ENCODE measurements at regions not wholly inside any gene's neighbourhood (a gene's known extent, or its start where the extent isn't known, plus 50 kb on each side); places are given as distances from the start of the nearest gene placed in this dataset.

GRCh38 chr7:17181482-17181881, 117.0 kb upstream of the AHR start:
- no peak for TF ChIP-seq CTCF (IDR thresholded peaks at IDR 0.05; ENCODE audit: insufficient read depth, low read length)
- H3K4me3 ChIP-seq (ENCODE audit: low read depth, low read length), result no peak overlapping the region
- no peak for DNase-seq (ENCODE audit: low read depth)

GRCh38 chr7:17183630-17184328, 114.7 kb upstream of the AHR start:
- H3K4me3 ChIP-seq (ENCODE audit: low read depth, low read length), result no peak overlapping the region
- DNase-seq (ENCODE audit: low read depth), result peak; percentile 75
- TF ChIP-seq CTCF (IDR thresholded peaks at IDR 0.05; ENCODE audit: insufficient read depth, low read length), result no peak

- DNase-seq (ENCODE audit: low read depth), result peak; percentile 73
- TF ChIP-seq CTCF (IDR thresholded peaks at IDR 0.05; ENCODE audit: insufficient read depth, low read length), result no peak
- no peak overlapping the region for H3K4me3 ChIP-seq (ENCODE audit: low read depth, low read length)
Observed at GRCh38 chr7:17184805-17185689, 113.4 kb upstream of the AHR start.

DNA sequence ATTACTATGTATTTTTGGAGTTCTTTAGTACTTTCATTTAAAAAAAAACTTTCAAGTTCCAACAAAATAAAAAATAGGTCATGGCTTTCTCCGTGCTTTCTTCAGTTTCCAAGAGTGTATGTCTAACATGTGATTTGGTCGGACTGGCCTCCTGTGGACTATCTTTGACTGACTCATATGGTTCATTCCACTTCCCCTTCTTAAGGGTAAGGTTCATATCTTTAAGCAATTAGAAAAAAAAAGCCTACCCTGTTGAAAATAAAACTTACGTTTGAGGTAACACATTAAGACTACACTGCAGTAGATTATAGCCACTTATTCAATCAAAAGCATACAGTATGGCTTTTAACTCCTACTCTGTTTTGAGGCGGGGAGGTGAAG, 112.8 kb upstream of the AHR start:
- DNase-seq (ENCODE audit: low read depth), result peak; percentile 82
- no peak for TF ChIP-seq CTCF (IDR thresholded peaks at IDR 0.05; ENCODE audit: insufficient read depth, low read length)
- no peak overlapping the region for H3K4me3 ChIP-seq (ENCODE audit: low read depth, low read length)

DNA sequence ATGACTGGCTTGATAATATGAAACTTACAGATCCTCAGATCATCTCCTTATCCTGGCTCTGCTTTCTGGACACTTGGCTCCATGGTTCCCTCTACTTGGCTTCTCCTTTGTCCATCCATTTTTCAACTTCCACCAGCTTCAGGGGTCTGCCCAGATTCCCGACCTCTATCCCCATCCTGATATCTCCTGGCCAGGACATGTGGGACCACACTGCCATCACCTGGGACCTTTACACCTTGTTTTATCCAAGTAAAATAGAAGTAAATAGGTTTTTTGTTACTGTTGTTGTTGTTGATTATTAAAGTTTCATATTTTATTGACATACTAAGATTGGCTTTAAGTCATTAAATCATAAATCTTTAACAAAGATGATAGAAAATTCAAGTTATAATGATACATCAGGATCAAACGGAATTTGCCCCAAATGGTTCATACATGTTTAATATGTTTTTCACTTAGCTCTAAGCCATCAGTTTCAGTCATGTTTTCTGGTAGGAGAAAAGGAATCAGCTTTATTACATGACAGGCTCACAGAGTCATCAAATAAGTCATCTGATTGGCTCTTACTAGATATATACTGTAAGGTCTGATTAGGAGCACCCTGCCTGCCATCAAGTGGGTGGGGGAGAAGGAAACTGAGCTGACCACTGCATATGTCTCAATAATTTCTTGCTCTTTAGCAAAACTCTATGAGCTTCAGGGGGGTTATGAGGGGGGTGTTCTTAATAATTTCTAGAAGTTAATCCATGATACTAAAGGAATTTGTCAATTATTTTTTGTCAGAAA, 111.5 kb upstream of the AHR start:
- DNase-seq (ENCODE audit: low read depth), result no peak
- TF ChIP-seq CTCF (IDR thresholded peaks at IDR 0.05; ENCODE audit: insufficient read depth, low read length), result no peak
- H3K4me3 ChIP-seq (ENCODE audit: low read depth, low read length), result no peak overlapping the region

DNA sequence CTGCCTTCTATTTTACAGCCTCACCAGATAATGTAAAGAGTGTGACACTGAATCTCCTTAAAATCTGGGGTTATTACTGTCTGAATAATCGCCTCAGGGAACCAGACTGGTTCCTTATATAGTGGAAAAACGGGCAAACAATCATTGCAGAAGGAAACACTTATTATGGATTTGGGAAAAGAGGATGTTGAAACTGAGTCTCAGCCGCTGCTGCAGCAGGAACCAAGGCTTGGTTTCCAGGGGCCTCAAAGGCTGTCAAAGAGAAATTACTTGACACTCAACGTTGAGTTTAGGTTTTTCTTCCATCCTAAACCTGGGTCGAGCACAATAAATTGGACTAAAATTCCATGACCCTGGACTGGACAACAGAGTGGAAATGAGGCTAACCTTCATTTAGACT, 103.8 kb upstream of the AHR start:
- H3K4me3 ChIP-seq (ENCODE audit: low read depth, low read length), result no peak overlapping the region
- DNase-seq (ENCODE audit: low read depth), result no peak
- no peak for TF ChIP-seq CTCF (IDR thresholded peaks at IDR 0.05; ENCODE audit: insufficient read depth, low read length)
